ENCODE measurements at regions not wholly inside any gene's neighbourhood (a gene's known extent, or its start where the extent isn't known, plus 50 kb on each side); places are given as distances from the start of the nearest gene placed in this dataset.

- no peak for TF ChIP-seq CTCF (IDR thresholded peaks at IDR 0.05)
Observed at GRCh38 chr10:45075216-45075615, 74.5 kb downstream of the ZNF22 start.

- no peak for TF ChIP-seq CTCF (IDR thresholded peaks at IDR 0.05)
Observed at GRCh38 chr10:45075826-45076380, 75.2 kb downstream of the ZNF22 start.

GRCh38 chr10:45076891-45077290, 76.2 kb downstream of the ZNF22 start:
- no peak for TF ChIP-seq CTCF (IDR thresholded peaks at IDR 0.05)

DNA sequence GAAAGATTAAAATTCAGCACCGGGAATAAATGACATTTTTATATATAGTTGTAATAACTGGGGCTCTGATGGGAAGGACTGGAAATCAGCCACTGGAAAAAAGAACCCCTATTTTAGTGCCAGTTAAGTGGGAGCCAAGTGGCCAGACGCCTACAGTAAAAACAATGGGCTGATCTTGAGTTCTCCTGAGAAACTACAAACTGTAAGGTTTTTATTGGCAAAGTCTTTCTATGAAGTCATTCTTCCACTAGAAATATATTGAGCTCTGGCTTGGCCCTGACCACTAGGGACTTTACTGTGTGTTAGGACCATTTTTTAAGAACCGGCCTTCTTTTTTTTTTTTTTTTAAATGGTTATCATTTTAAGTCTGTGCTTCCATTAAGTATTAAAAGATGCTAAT, 79.6 kb downstream of the ZNF22 start:
- TF ChIP-seq CTCF (IDR thresholded peaks at IDR 0.05), result no peak

GRCh38 chr10:45082176-45082575, 81.5 kb downstream of the ZNF22 start:
- TF ChIP-seq CTCF (IDR thresholded peaks at IDR 0.05), result no peak

DNA sequence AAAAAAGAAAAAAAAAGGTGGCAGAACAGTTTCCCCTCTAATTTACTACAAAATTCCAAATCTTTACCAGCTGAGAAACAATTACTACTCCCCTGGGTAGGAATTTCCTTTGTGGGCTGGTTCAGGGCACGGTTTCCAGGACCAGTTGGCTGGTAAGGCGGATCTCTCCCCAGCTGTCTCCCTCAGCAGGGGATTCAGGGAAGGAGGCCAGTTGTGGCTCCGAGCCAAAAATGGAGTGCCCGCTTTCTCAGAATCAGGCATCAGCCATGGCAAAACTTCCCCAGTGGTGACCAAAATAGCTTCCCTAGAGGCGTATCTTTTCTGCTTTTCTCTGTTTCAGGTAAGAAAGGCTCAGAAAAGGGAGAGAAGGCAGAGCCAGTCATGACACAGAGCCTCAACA, 91.2 kb downstream of the ZNF22 start:
- TF ChIP-seq CTCF (IDR thresholded peaks at IDR 0.05), result no peak

- TF ChIP-seq CTCF (IDR thresholded peaks at IDR 0.05), result no peak
Observed at GRCh38 chr10:45093945-45094344, 93.2 kb downstream of the ZNF22 start.

DNA sequence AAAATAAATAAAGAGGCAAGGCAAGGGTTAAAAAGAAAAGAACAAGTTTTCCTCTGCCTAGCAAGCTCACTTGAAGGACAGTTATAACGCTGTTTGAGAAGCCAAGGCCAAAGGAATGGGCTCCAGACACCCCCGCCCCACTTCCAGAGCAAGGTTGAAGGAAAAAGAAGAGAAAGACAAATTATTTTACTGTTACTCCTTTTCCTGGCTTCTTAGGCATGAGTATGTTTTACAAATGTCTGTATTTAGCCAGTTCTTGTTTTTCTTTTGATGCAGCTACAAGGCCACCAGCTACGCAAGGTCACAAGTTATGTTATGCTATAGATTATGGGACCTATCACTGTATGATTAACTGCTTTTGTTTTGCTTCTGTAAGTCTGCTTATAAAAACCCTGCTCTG, 94.6 kb downstream of the ZNF22 start:
- TF ChIP-seq CTCF (IDR thresholded peaks at IDR 0.05), result no peak

All from LNCAP (cell line).